Astrocyte of the cerebellum (primary cell): ENCODE measurements at regions not wholly inside any gene's neighbourhood (a gene's known extent, or its start where the extent isn't known, plus 50 kb on each side); places are given as distances from the start of the nearest gene placed in this dataset.

ENCODE experiments used
- DNase-seq: peaks from one replicate; pipeline ENCODE4 v3.0.0-alpha.2; 2011; ENCODE audit warnings: low read depth
- H3K4me3 ChIP-seq: 2 replicates; pipeline ENCODE4 v1.5.1; 2011; ENCODE audit warnings: mild to moderate bottlenecking, low read depth, low read length, moderate library complexity
- in situ Hi-C: cut with HindIII; loops from 2 replicates; pipeline ENCODE4 v1.10.0; 2017; ENCODE audit warnings: low sequenced_read_pairs
- TF ChIP-seq, protein P1 (sequence below): IDR thresholded peaks from 2 replicates; pipeline ENCODE4 v1.5.1; 2012; ENCODE audit warnings: low read length, low read depth, moderate library complexity, mild to moderate bottlenecking; ENCODE audit errors: missing control alignments

DNA sequence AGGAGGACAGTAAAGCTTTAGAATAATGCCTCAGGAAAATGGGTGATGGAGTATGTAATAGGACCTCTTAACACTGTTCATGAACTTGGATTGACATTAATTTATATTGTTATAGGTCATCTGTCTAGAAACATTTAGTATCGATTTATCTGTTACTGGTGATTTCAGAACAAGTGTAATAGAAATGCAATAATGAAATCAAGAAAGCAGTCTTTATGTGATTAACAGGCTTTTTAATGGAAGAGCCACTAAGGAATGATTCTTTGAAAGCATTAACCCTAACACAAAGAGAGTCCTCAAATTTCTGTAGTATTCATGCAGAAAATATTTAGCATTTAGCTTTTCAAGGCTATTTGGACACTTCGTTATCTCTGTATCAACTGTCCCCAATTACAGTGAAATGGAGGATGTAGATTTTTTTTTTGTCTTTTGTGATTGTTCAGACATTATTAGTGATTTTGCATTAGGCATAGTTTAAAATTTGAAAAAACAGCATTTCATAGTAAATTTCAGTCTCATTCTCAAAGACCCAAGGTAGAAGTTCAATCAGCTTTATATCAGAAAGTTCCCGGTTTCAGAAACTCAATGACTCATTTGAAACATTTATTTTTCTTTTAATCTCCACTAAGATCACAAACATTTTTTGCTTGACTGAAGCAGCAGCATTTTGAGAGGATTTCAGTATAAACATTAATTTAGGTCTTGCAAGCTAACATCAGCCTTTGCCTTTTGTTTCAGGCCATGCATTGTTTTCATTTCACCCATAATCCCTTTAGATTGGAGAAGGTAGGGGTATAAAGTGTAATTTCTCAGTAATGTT is 56.3 kb downstream of the AGTR2 start:
- DNase-seq = no peak
- in situ Hi-C loops = no loop called here
- TF ChIP-seq, protein P1, sequence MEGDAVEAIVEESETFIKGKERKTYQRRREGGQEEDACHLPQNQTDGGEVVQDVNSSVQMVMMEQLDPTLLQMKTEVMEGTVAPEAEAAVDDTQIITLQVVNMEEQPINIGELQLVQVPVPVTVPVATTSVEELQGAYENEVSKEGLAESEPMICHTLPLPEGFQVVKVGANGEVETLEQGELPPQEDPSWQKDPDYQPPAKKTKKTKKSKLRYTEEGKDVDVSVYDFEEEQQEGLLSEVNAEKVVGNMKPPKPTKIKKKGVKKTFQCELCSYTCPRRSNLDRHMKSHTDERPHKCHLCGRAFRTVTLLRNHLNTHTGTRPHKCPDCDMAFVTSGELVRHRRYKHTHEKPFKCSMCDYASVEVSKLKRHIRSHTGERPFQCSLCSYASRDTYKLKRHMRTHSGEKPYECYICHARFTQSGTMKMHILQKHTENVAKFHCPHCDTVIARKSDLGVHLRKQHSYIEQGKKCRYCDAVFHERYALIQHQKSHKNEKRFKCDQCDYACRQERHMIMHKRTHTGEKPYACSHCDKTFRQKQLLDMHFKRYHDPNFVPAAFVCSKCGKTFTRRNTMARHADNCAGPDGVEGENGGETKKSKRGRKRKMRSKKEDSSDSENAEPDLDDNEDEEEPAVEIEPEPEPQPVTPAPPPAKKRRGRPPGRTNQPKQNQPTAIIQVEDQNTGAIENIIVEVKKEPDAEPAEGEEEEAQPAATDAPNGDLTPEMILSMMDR = no peak
- no peak overlapping the region for H3K4me3 ChIP-seq

DNA sequence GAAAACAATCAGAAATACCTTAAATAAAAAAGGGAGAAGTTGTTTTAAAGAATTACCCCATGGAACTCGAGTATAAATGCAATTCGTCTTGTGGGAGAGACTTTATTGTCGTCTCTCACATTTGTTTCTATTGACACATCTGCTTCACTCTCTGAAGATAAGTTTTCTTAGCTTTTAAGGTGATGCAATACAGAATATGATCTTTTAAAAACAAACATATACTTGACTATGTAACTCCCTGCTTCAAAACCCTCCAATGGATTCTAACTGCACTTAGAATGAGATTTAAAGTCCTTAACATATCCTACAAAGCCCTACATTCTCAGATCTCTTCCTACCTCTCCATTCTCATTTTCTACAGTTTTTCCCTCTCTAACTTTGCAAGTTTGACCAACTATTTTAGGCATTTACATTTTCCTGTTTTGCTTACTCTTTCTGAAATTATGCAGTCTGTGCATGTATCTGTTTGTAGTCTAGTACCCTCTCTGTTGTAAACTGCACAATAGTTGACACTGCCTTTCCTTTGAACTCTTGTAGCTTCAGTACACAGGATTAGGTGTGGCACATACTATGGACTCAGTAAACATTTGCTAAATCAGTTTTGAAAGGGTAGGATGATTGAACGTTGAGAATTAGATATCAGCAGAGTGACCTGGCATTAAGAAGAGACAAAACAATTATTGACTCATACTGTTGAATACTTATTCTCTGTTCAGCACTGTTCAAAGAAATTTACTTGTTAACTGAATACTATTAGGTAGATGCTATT is 59.8 kb downstream of the AGTR2 start:
- no peak for DNase-seq
- in situ Hi-C loops = no loop called here
- TF ChIP-seq, protein P1 = no peak
- no peak overlapping the region for H3K4me3 ChIP-seq

DNA sequence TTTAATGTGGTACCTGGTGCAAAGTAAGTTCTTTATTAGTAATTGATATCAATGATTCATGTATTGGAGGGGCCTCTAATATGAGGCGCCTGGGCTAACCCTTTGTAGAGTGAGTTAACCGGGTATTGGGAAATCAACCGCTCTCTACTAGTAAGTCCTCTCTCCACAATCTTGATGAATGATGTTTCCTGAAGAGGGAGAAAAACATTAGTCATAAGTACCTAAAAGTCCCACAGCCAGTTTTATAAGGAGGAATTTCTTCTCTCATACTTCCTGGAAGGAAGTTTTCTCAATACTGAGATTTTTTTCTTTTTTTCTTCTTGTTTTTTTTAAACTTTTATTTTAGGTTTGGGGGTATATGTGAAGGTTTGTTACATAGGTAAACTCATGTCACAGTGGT is 62.3 kb downstream of the AGTR2 start:
- in situ Hi-C loops = no loop called here
- TF ChIP-seq, protein P1 = no peak
- DNase-seq = no peak
- H3K4me3 ChIP-seq = no peak overlapping the region

DNA sequence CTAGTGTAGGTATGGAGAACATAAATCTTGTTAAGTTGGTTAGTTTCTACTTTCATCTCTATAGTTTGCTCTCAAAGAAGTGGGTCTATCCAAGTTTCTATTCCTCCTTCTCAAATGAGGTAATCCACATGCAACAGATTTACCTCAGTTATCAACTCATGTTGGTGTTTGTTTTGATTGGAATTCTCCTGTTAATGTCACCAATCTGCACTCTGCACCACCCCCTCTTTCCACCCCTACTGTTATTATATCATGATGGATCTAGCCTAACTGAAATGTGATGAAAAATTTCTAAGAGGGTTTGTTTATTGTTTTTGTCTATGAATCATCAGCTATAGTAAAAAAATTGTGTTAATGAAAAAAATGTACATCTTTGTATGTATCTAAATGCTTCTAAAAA is 66.1 kb downstream of the AGTR2 start:
- DNase-seq = no peak
- in situ Hi-C loops = no loop called here
- H3K4me3 ChIP-seq = no peak overlapping the region
- TF ChIP-seq, protein P1 = no peak

DNA sequence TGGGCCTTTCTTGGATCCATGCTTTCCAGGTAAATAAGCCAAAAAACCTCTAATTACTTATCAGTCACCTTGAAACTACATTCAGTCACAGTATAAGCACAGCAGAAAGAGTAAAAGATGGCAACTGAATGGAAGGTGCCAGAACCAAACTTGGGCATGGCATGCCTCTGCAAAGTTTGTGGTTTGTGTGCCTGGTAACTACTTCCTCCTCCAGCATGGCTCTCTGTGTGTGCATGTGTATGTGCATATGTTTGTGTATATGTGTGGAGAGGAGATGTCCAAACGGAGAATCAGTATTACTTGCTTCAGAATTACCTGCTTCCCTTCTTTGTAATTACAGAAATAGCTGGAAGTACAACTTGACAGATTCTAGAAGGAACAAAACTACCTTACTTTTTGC is 67.5 kb downstream of the AGTR2 start:
- DNase-seq = no peak
- TF ChIP-seq, protein P1 = no peak
- in situ Hi-C loops = no loop called here
- H3K4me3 ChIP-seq = no peak overlapping the region

DNA sequence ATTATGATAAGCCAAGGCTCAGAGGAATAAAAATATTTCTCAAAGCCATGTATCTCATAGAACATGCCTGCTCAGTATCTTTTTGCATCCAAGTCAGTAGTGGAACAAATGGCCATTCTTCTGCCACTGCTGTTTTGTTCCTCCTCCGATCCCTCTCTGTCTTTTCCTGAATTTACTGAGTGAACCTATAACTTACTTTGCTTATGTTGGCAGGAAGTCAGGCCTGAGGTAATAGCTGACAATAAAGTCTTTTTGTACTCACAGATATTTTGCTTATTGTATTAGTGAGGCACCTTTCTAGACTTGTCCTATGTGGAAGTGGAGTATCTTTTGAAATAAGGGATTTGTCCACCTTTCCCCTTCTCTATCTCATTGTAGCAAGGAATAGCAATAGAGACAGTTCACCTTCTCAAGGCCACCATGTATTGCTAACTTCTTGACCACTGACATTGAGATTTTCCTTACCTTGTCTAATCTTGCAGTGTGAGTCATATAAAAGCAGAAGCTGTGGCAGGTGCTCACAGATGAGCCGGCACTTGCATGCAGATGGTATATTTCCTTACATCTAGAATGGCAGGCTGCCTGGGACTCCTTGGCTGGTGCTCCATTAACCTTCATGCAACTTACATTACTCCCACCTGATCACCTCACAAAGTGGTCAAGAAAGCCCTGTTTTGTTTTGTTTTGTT is 68.2 kb downstream of the AGTR2 start:
- no peak overlapping the region for H3K4me3 ChIP-seq
- in situ Hi-C loops = no loop called here
- TF ChIP-seq, protein P1 = no peak
- no peak for DNase-seq
